HG03521 (cell line): ENCODE measurements at regions not wholly inside any gene's neighbourhood (a gene's known extent, or its start where the extent isn't known, plus 50 kb on each side); places are given as distances from the start of the nearest gene placed in this dataset.

Source experiments
- ATAC-seq: cut with Tn5 transposase; IDR thresholded peaks from one replicate; pipeline ENCODE4 v1.9.1; 2021; ENCODE audit warnings: mild to moderate bottlenecking, moderate library complexity; ENCODE audit not compliant: unreplicated experiment

- ATAC-seq = no peak
These were observed 61.7 kb downstream of the KCNJ2 start for GRCh38 chr17:70230850-70231640.

DNA sequence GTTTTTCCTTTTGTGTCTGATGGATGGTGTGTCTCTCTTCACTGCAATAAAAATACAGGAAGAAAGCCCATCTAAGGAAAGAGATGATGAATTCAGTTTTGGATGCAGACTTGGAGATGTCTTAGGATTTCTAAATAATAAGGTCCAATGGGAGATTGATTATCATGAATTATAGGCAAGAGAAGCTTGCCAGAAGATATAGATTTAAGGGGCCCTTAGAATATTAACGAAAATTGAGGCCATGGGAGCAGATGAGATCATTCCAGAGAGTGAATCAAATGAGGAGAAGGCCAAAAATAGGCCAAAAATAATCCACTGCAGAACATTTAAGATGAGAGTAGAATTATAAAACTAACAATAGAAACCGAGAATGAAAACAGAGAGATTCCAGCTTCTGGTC, 63.1 kb downstream of the KCNJ2 start:
- no peak for ATAC-seq

- ATAC-seq = no peak
These were observed 65.9 kb downstream of the KCNJ2 start for GRCh38 chr17:70235252-70235651.

- ATAC-seq = no peak
These were observed 68.9 kb downstream of the KCNJ2 start for GRCh38 chr17:70238228-70238627.

GRCh38 chr17:70238646-70239045, 69.3 kb downstream of the KCNJ2 start:
- ATAC-seq = no peak

DNA sequence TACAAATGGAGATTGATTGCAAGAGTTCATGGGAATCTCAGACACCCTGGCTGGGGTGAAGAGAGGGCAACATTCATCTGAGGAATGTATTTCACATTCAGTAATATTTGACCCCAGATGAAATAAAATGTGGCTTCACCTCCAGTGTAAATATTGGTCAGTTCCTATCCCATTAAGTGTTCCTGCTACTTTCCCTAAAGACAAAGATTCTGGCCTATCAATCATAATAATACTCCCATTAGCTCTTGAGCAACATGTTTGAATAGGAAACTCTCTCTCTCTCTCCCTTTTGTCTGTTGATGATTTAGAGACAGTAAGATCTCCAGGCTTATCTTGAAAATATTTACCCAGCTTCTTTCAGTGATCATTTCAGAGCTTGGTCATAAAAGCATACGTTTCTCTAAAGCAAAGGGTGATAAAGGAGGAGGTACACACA, 70.1 kb downstream of the KCNJ2 start:
- ATAC-seq = no peak

- ATAC-seq = no peak
These were observed 71.7 kb downstream of the KCNJ2 start for GRCh38 chr17:70241071-70241470.

GRCh38 chr17:70242781-70243437, 73.6 kb downstream of the KCNJ2 start:
- ATAC-seq = no peak

GRCh38 chr17:70251706-70252105, 82.4 kb downstream of the KCNJ2 start:
- no peak for ATAC-seq

DNA sequence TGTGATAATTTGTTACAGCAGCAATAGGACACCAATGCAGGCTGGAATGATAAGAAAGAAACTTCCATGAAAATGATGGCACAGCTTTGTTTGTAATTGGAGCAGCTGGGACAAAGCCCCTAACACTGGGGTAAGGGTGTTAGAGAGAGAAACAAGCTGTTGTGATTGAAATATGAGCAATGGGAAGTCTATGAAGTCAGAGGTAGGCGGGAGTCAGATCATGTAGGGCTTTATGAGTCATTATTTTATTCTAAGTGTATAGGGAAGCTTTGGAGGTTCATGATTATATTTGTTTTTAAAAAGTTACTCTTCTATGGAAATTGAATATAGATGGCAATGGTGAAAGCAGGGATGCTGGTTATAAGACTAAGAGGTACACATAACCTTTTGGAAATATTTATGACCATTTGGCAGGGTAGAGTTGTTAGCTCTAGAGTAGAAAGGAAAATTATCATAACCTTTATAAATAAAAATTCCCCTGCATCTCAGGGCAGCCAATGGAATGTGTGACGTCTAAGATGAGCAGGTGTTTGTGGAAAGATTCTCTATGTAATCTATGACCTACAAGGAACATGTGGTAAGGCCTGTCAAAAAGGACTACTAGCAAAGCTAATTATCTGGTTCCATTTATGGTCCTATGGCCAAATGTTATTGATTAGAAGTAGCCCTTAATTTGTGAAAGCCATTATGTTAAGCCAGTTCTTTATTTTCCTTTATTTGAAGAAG, 85.6 kb downstream of the KCNJ2 start:
- no peak for ATAC-seq

GRCh38 chr17:70256751-70257150, 87.4 kb downstream of the KCNJ2 start:
- no peak for ATAC-seq

DNA sequence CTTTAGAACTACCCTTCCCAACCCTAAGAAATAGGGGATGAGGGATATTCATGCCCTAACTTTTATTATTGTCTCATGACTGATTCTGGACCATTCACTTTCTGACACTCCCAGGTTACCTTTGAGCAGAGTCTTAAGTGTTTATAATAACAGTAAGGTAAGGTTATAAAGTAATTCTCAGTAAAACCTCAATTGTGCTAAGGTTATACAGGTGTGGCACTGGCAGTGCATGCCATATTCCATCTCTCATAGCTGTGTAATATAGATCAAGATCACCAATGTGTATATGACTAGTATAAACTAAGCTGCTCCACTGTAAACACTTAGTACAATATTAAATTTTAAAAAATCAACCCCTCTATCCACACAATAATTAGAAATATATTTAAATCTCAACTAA, 89.1 kb downstream of the KCNJ2 start:
- ATAC-seq = no peak

- no peak for ATAC-seq
These were observed 90.1 kb downstream of the KCNJ2 start for GRCh38 chr17:70259400-70259799.

- ATAC-seq = no peak
These were observed 91.8 kb downstream of the KCNJ2 start for GRCh38 chr17:70261170-70261569.

- ATAC-seq = no peak
These were observed 96.1 kb downstream of the KCNJ2 start for GRCh38 chr17:70265471-70265870.

GRCh38 chr17:70266394-70266793, 97.1 kb downstream of the KCNJ2 start:
- no peak for ATAC-seq

DNA sequence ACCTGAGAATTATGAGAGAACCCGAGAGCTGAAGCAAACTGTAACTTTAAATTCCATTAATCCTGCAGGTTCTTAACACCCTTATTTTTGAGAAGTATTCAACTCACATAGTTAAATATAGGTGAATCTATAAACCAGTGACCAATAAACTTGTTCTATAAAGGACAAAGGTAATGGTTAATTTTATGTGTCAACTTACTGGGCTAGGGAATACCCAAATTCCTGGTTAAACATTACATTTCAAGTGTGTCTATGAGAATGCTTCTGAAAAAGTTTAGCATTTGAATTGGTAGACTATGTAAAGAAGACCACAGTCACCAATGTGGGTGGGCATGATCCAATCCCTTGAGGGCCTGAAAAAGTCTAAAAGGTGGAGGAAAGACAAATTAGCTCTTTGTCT, 99.1 kb downstream of the KCNJ2 start:
- ATAC-seq = no peak

DNA sequence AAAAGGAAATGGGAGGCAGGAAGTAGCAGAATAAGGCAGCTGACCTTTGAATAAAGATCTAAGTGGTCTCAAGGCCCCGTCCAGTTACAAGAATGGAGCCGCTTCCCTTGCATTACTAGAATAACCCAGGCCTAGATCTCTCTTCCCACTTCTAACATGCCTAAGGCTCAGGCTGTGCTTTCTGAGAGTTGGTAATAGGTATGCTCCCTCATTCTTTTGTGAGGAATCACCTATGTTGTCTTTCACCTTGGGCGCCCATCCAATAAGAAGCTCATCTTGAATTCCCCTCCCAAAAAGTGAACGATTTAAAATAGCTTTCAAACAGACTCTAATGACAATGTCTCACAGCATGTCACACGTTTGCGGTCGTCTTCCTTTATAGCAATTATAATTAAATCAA, 101.2 kb downstream of the KCNJ2 start:
- ATAC-seq = no peak

DNA sequence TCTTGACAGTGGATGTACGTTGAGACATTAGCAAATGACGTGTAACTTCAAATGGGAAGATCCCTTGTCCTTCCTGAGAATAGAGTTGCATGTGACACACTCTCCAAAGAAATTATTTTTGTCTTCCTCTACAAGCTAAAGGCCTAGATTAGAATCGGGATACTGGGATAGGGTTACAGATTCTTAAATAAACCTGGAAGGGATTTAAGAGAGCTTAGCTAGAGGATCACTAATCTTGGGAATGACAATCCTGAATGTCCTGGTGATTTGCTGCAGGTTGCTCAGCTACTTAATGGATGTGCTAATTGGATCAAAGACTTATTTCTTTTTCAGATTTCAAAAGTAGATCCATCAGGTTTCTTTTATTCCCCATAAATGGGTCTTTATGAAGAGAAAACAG, 101.9 kb downstream of the KCNJ2 start:
- no peak for ATAC-seq

DNA sequence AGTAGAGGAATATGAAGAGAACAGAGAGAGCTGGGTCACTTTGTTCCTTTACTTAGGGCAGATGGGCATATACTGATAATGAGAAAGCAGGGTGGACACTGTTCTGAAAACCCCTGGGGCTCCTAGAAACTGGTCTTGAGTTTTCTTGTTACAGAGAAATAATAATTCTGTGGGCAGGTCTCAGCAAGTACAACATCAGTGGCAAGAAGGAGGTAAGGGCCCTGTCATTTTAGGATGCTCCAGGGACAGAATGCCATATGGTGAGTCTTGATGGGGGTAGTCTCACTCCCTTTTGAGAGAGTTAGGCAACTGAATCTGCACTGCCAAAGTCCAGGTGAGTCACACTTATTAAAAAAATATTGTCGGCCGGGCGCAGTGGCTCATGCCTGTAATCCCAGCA, 102.3 kb downstream of the KCNJ2 start:
- no peak for ATAC-seq

DNA sequence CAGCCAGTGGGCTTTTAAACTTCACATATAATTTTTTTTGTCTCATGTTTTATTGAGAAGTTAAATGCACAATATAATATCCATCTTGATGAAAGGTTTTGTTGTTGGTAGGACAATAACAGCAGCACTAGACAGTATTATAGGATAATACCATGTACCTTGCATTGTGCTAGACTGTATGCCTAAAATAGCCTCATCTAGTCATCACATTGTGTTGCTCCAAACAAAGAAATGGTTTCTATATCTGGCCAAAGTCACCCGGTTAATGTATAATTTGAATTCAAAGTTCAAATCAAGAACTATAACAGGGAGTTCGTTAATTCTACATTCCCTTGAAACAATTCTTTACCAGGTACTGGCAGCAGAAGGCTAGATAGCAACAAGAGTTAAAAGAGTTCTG, 104.9 kb downstream of the KCNJ2 start:
- ATAC-seq = no peak

GRCh38 chr17:70276906-70277305, 107.6 kb downstream of the KCNJ2 start:
- no peak for ATAC-seq
